ENCODE measurements at regions not wholly inside any gene's neighbourhood (a gene's known extent, or its start where the extent isn't known, plus 50 kb on each side); places are given as distances from the start of the nearest gene placed in this dataset.

- DNase-seq, result no peak
These were observed 457.9 kb upstream of the CCL2 start for GRCh38 chr17:33797181-33797580.

- no peak for DNase-seq
These were observed 456.8 kb upstream of the CCL2 start for GRCh38 chr17:33798308-33798707.

GRCh38 chr17:33802349-33803198, 452.5 kb upstream of the CCL2 start:
- no peak for DNase-seq

- DNase-seq, result no peak
These were observed 451.8 kb upstream of the CCL2 start for GRCh38 chr17:33803199-33803685.

GRCh38 chr17:33803686-33804085, 451.4 kb upstream of the CCL2 start:
- DNase-seq, result no peak

- DNase-seq, result no peak
These were observed 450.7 kb upstream of the CCL2 start for GRCh38 chr17:33804401-33804800.

- no peak for DNase-seq
These were observed 448.5 kb upstream of the CCL2 start for GRCh38 chr17:33806631-33807030.

GRCh38 chr17:33809748-33810147, 445.3 kb upstream of the CCL2 start:
- DNase-seq, result no peak

- no peak for DNase-seq
These were observed 443.9 kb upstream of the CCL2 start for GRCh38 chr17:33811004-33811760.

- no peak for DNase-seq
These were observed 443.0 kb upstream of the CCL2 start for GRCh38 chr17:33811984-33812577.

- DNase-seq, result no peak
These were observed 440.2 kb upstream of the CCL2 start for GRCh38 chr17:33814852-33815251.

- no peak for DNase-seq
These were observed 439.0 kb upstream of the CCL2 start for GRCh38 chr17:33816036-33816435.

- no peak for DNase-seq
These were observed 438.1 kb upstream of the CCL2 start for GRCh38 chr17:33816842-33817617.

GRCh38 chr17:33819539-33819938, 435.5 kb upstream of the CCL2 start:
- DNase-seq, result no peak

GRCh38 chr17:33832262-33832661, 422.8 kb upstream of the CCL2 start:
- DNase-seq, result no peak

- DNase-seq, result no peak
These were observed 417.8 kb upstream of the CCL2 start for GRCh38 chr17:33837281-33837680.

- no peak for DNase-seq
These were observed 416.8 kb upstream of the CCL2 start for GRCh38 chr17:33838281-33838680.

GRCh38 chr17:33847900-33848299, 407.2 kb upstream of the CCL2 start:
- DNase-seq, result no peak

- no peak for DNase-seq
These were observed 406.7 kb upstream of the CCL2 start for GRCh38 chr17:33848433-33848832.

GRCh38 chr17:33854596-33854995, 400.5 kb upstream of the CCL2 start:
- no peak for DNase-seq

GRCh38 chr17:33858121-33858520, 397.0 kb upstream of the CCL2 start:
- DNase-seq, result no peak

- DNase-seq, result no peak
These were observed 396.4 kb upstream of the CCL2 start for GRCh38 chr17:33858682-33859081.
